ENCODE measurements at regions not wholly inside any gene's neighbourhood (a gene's known extent, or its start where the extent isn't known, plus 50 kb on each side); places are given as distances from the start of the nearest gene placed in this dataset.

DNA sequence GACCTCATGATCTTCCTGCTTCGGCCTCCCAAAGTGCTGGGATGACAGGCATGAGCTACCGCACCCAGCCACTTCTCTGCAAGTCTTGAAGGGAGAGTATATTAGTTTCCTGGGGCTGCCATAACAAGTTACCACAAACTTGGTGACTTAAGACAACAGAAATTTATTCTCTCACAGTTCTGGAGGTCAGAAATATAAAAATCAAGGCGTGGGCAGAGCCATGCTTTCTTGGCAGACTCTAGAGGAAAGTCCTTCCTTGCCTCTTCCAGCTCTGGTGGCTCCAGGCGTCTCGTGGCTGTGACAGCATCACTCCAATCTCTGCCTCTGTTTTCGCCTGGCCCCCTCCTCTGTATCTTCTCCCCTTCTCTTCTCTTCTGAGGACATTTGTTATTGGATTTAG lies 110.2 kb upstream of the NAV2 start:
- TF ChIP-seq POLR2AphosphoS5 (IDR thresholded peaks at IDR 0.05; ENCODE audit: borderline replicate concordance, low read depth, low read length) (no peak), EZH2 (IDR thresholded peaks at IDR 0.05) (no peak)
